Endodermal cell (in vitro differentiated cells): ENCODE measurements at regions not wholly inside any gene's neighbourhood (a gene's known extent, or its start where the extent isn't known, plus 50 kb on each side); places are given as distances from the start of the nearest gene placed in this dataset.
A peak's percentile ranks its signal among the peaks of the same experiment; 100 is the strongest.
"Not testable (repeated sequence)": the region's sequence is repeated elsewhere in the genome, so short reads cannot be mapped to it uniquely, and the experiment has no call there.

ENCODE experiments used
- DNase-seq: peaks from one replicate; pipeline ENCODE4 v3.0.0-alpha.2; 2017
- H3K27ac ChIP-seq: 2 replicates; pipeline ENCODE4 v1.5.1; 2013; ENCODE audit warnings: mild to moderate bottlenecking, low read depth, low read length, moderate library complexity
- H3K27me3 ChIP-seq: 2 replicates; pipeline ENCODE4 v1.6.1; 2013; ENCODE audit warnings: mild to moderate bottlenecking, low read length, moderate library complexity; ENCODE audit not compliant: insufficient read depth, control insufficient read depth, poor library complexity, severe bottlenecking
- H3K36me3 ChIP-seq: 2 replicates; pipeline ENCODE4 v1.7.0; 2013; ENCODE audit warnings: mild to moderate bottlenecking, low read length, moderate library complexity; ENCODE audit not compliant: control insufficient read depth, insufficient read depth
- H3K4me1 ChIP-seq: one replicate; pipeline ENCODE4 v1.7.0; 2013; ENCODE audit warnings: low read length; ENCODE audit not compliant: control insufficient read depth, insufficient read depth
- H3K4me3 ChIP-seq: 2 replicates; pipeline ENCODE4 v1.5.1; 2013; ENCODE audit warnings: mild to moderate bottlenecking, low read length, moderate library complexity
- H3K9ac ChIP-seq: 2 replicates; pipeline ENCODE4 v1.6.1; 2013; ENCODE audit warnings: mild to moderate bottlenecking, low read length, moderate library complexity; ENCODE audit not compliant: poor library complexity, severe bottlenecking; ENCODE audit errors: extremely low read depth
- H3K9me3 ChIP-seq: 2 replicates; pipeline ENCODE4 v1.6.1; 2013; ENCODE audit warnings: mild to moderate bottlenecking, low read length, moderate library complexity; ENCODE audit not compliant: control insufficient read depth
- H3K27ac Mint-ChIP-seq: 2 replicates; pipeline ENCODE4 v1.8.0; 2020; ENCODE audit warnings: mixed read lengths
- H3K27me3 Mint-ChIP-seq: 2 replicates; pipeline ENCODE4 v1.8.0; 2021; ENCODE audit warnings: mild to moderate bottlenecking, mixed read lengths; ENCODE audit not compliant: insufficient read depth
- H3K36me3 Mint-ChIP-seq: 2 replicates; pipeline ENCODE4 v1.8.0; 2020; ENCODE audit warnings: low read depth, mixed read lengths
- H3K4me1 Mint-ChIP-seq: 2 replicates; pipeline ENCODE4 v1.8.0; 2020; ENCODE audit warnings: mixed read lengths
- H3K4me3 Mint-ChIP-seq: 2 replicates; pipeline ENCODE4 v1.8.0; 2020; ENCODE audit warnings: mild to moderate bottlenecking, moderate library complexity, mixed read lengths
- H3K9me3 Mint-ChIP-seq: 2 replicates; pipeline ENCODE4 v1.8.0; 2020; ENCODE audit warnings: mild to moderate bottlenecking, mixed read lengths
- WGBS, 2 experiments: methylation state at CpG; one replicate each; pipeline versions ENCODE4 v1.1.5 to v1.1.7; 2013; ENCODE audit warnings: missing lambda C conversion rate in 2 of 2, mixed read lengths in 1 of 2; ENCODE audit not compliant: insufficient coverage in 1 of 2, insufficient read length in 1 of 2; 5-methylcytosine and 5-hydroxymethylcytosine counted together
- TF ChIP-seq, protein P1 (sequence below): fragments of 200-600 bp; sonication (generic); conservative IDR thresholded peaks from 2 replicates; pipeline ENCODE4 v1.5.0; 2021; ENCODE audit warnings: antibody characterized with exemption, mild to moderate bottlenecking

DNA sequence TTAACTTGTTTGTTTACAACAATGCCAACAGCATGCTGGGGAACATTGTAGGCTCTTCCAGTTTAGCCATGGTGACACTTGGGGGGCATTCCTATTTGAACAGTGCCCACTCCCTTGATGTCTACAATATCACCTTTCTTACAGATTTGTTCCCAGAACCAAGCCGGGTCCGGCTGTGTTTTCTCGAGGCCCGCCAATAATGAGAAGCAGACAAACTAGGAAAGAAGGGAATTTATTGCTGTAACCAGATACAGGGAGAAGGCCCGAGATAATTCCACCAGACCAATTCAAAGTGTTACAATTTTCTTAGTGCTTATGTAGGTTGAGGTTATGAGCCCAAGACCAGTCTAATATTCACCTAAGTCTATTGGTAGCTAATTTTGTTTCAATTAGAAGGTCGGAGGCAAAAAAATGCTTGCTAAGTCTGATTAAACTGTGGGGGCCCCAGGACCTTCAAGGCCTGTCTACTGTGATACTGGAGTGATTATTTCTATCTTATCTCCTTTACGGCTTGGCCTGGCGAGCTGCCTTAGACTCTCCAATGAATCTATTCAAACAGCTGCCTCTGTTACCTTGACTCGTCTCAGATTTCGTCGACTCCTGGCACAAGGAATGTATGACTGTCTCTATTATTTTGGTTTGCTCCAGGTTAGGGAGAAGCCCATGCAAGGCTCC, 59.1 kb upstream of the PSME4 start:
- no peaks in the 10 kb centered on the region for H3K27me3 Mint-ChIP-seq
- H3K9ac ChIP-seq: no peak overlapping the region
- peaks cover 4% of the 10 kb centered on the region for H3K4me1 ChIP-seq
- H3K36me3 Mint-ChIP-seq: no peaks in the 10 kb centered on the region
- peaks cover 21% of the 10 kb centered on the region for H3K9me3 Mint-ChIP-seq
- peak overlapping the region; percentile 75 for H3K27ac Mint-ChIP-seq
- peaks cover 6% of the 10 kb centered on the region for H3K9me3 ChIP-seq
- TF ChIP-seq, protein P1, sequence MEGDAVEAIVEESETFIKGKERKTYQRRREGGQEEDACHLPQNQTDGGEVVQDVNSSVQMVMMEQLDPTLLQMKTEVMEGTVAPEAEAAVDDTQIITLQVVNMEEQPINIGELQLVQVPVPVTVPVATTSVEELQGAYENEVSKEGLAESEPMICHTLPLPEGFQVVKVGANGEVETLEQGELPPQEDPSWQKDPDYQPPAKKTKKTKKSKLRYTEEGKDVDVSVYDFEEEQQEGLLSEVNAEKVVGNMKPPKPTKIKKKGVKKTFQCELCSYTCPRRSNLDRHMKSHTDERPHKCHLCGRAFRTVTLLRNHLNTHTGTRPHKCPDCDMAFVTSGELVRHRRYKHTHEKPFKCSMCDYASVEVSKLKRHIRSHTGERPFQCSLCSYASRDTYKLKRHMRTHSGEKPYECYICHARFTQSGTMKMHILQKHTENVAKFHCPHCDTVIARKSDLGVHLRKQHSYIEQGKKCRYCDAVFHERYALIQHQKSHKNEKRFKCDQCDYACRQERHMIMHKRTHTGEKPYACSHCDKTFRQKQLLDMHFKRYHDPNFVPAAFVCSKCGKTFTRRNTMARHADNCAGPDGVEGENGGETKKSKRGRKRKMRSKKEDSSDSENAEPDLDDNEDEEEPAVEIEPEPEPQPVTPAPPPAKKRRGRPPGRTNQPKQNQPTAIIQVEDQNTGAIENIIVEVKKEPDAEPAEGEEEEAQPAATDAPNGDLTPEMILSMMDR: no peak
- no peak overlapping the region for H3K4me3 ChIP-seq
- no peak for DNase-seq
- no peak overlapping the region for H3K4me3 Mint-ChIP-seq
- H3K27me3 ChIP-seq: no peaks in the 10 kb centered on the region
- no peaks in the 10 kb centered on the region for H3K36me3 ChIP-seq
- 88 to 90% methylated on average over 9 to 11 of the region's 11 CpGs for WGBS, 2 experiments
- peak overlapping the region; percentile 18 for H3K27ac ChIP-seq
- peaks cover 19% of the 10 kb centered on the region for H3K4me1 Mint-ChIP-seq

DNA sequence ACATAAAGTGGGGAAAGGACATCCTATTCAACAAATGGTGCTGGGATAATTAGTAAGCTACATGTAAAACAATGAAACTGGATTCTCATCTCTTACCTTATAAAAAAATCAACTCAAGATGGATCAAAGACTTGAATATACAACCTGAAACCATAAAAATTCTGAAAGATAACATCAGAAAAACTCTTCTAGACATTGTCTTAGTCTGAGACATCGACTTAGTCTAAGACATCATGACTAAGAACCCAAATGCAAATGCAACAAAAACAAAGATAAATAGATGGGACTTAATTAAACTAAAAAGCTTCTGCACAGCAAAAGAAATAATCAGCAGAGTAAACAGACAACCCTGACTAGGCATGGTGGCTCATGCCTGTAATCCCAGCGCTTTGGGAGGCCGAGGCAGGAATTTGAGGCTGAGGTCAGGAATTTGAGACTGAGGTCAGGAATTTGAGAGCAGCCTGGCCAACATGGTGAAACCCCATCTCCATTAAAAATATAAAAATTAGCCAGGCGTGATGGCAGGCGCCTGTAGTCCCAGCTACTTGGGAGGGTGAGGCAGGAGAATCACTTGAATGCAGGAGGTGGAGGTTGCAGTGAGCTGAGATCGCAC, 54.8 kb upstream of the PSME4 start:
- H3K4me3 Mint-ChIP-seq, H3K27ac ChIP-seq, H3K36me3 ChIP-seq, H3K27ac Mint-ChIP-seq, H3K27me3 ChIP-seq, H3K36me3 Mint-ChIP-seq, H3K9ac ChIP-seq, H3K4me3 ChIP-seq, H3K4me1 ChIP-seq, H3K27me3 Mint-ChIP-seq, DNase-seq: not testable (repeated sequence)
- whole genome bisulfite sequencing, 2 experiments: 81 to 90% methylated on average over 2 to 6 of the region's 6 CpGs
- Mint-ChIP-seq H3K4me1 (peaks cover 19% of the 10 kb centered on the region), H3K9me3 (peaks cover 14% of the 10 kb centered on the region)
- H3K9me3 ChIP-seq: peaks cover 15% of the 10 kb centered on the region

DNA sequence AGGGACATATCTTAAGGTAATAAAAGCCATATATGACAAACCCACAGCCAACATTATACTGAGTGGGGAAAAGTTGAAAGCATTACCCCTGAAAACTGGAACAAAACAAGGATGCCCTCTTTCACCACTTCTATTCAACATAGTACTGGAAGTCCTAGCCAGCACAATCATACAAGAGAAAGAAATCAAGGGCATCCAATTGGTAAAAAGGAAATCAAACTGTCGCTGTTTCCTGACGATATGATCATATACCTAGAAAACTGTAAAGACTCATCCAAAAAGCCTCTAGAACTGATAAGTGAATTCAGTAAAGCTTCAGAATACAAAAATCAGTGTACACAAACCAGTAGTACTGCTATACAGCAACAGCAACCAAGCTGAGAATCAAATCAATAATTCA, 53.8 kb upstream of the PSME4 start:
- peaks cover 10% of the 10 kb centered on the region for H3K4me1 Mint-ChIP-seq
- H3K36me3 Mint-ChIP-seq: peaks cover 4% of the 10 kb centered on the region
- H3K9me3 Mint-ChIP-seq: peaks cover 14% of the 10 kb centered on the region
- no peak overlapping the region for H3K27ac ChIP-seq
- no peaks in the 10 kb centered on the region for H3K36me3 ChIP-seq
- no peak overlapping the region for H3K27ac Mint-ChIP-seq
- H3K4me3 ChIP-seq: no peak overlapping the region
- DNase-seq: no peak
- WGBS, 2 experiments: 93% methylated on average over 2 of the region's 2 CpGs; no CpG with 5 or more reads in 1 of the 2 experiments
- H3K9me3 ChIP-seq: peaks cover 22% of the 10 kb centered on the region
- H3K4me1 ChIP-seq: no peaks in the 10 kb centered on the region
- TF ChIP-seq, protein P1: no peak
- H3K27me3 Mint-ChIP-seq: no peaks in the 10 kb centered on the region
- H3K9ac ChIP-seq: no peak overlapping the region
- no peak overlapping the region for H3K4me3 Mint-ChIP-seq
- H3K27me3 ChIP-seq: no peaks in the 10 kb centered on the region
